Keratinocyte (primary cell): ENCODE measurements at regions not wholly inside any gene's neighbourhood (a gene's known extent, or its start where the extent isn't known, plus 50 kb on each side); places are given as distances from the start of the nearest gene placed in this dataset.

Experiments
- DNase-seq: peaks from one replicate; pipeline ENCODE4 v3.0.0-alpha.2; 2011; ENCODE audit warnings: low read depth, missing footprints, low spot score
- FAIRE-seq: peaks from 2 replicates; lab custom pipeline; 2011; peaks lifted over from hg19 to GRCh38; lab: Jason Lieb, UNC
- H2AFZ ChIP-seq: 2 replicates; pipeline ENCODE4 v1.6.0; 2012; ENCODE audit warnings: low read length, control low read depth, inconsistent platforms; ENCODE audit not compliant: control insufficient read depth
- H3K27ac ChIP-seq: 2 replicates; pipeline ENCODE4 v1.5.1; 2011; ENCODE audit warnings: low read length; ENCODE audit not compliant: control insufficient read depth, insufficient read depth
- H3K27me3 ChIP-seq: 3 replicates; pipeline ENCODE4 v1.6.0; 2011; ENCODE audit warnings: low read length; ENCODE audit not compliant: control insufficient read depth, insufficient read depth; ENCODE audit errors: extremely low read depth
- H3K36me3 ChIP-seq, 2 experiments: 2 replicates in 1 of 2; 3 replicates in 1 of 2; pipeline ENCODE4 v1.5.1; 2011; ENCODE audit warnings: low read length in 2 of 2, mild to moderate bottlenecking in 1 of 2; ENCODE audit not compliant: control insufficient read depth in 2 of 2, insufficient read depth in 2 of 2; ENCODE audit errors: extremely low read depth in 1 of 2
- H3K4me1 ChIP-seq: 3 replicates; pipeline ENCODE4 v1.5.1; 2011; ENCODE audit warnings: low read length; ENCODE audit not compliant: control insufficient read depth, insufficient read depth; ENCODE audit errors: extremely low read depth
- H3K4me2 ChIP-seq: 3 replicates; pipeline ENCODE4 v1.6.0; 2011; ENCODE audit warnings: low read depth, low read length; ENCODE audit not compliant: control insufficient read depth, insufficient read depth; ENCODE audit errors: extremely low read depth
- H3K4me3 ChIP-seq, 3 experiments: fragments of 200-600 bp in 1 of 3; sonication (generic) in 1 of 3; 2 replicates in 2 of 3; 3 replicates in 1 of 3; pipeline ENCODE4 v1.5.1; 2011 to 2016; ENCODE audit warnings: low read length in 3 of 3, mild to moderate bottlenecking in 3 of 3, control low read depth in 2 of 3, inconsistent platforms in 1 of 3, low read depth in 1 of 3, mixed read lengths in 1 of 3, mixed run types in 1 of 3, moderate library complexity in 1 of 3; ENCODE audit not compliant: control insufficient read depth in 2 of 3, insufficient read depth in 2 of 3; ENCODE audit errors: extremely low read depth in 1 of 3
- H3K79me2 ChIP-seq: 2 replicates; pipeline ENCODE4 v1.6.0; 2012; ENCODE audit warnings: low read length; ENCODE audit not compliant: control insufficient read depth, insufficient read depth
- H3K9ac ChIP-seq: 3 replicates; pipeline ENCODE4 v1.6.0; 2011; ENCODE audit warnings: low read length; ENCODE audit not compliant: control insufficient read depth, insufficient read depth; ENCODE audit errors: extremely low read depth
- H3K9me1 ChIP-seq: 3 replicates; pipeline ENCODE4 v1.6.0; 2011; ENCODE audit warnings: low read length; ENCODE audit not compliant: control insufficient read depth, insufficient read depth; ENCODE audit errors: extremely low read depth
- H3K9me3 ChIP-seq: 2 replicates; pipeline ENCODE4 v1.5.1; 2012; ENCODE audit warnings: low read depth, low read length; ENCODE audit not compliant: control insufficient read depth
- H4K20me1 ChIP-seq: 3 replicates; pipeline ENCODE4 v1.6.0; 2011; ENCODE audit warnings: low read length; ENCODE audit not compliant: control insufficient read depth, insufficient read depth; ENCODE audit errors: extremely low read depth
- CTCF ChIP-seq, 3 experiments: IDR thresholded peaks in 1 of 3; conservative IDR thresholded peaks in 1 of 3; optimal IDR thresholded peaks in 1 of 3; 2 replicates in 2 of 3; 3 replicates in 1 of 3; pipeline versions ENCODE3 to v1.5.1; 2011; ENCODE audit warnings: low read length in 3 of 3, mild to moderate bottlenecking in 3 of 3, moderate library complexity in 2 of 3, control low read depth in 1 of 3, inconsistent platforms in 1 of 3; ENCODE audit not compliant: insufficient read depth in 2 of 3; ENCODE audit errors: extremely low read depth in 1 of 3
- EZH2 ChIP-seq: IDR thresholded peaks from one replicate; pipeline ENCODE4 v1.6.1; 2012; ENCODE audit warnings: inconsistent platforms, mild to moderate bottlenecking, low read length, moderate library complexity
- dilution Hi-C: fragments of 300-500 bp; cut with MboI; formaldehyde crosslinking; loops from one replicate; pipeline ENCODE4 v1.7.0; 2020; ENCODE audit warnings: low sequenced_read_pairs; ENCODE audit not compliant: extremely low pct_ligation_motif_present

GRCh38 chr3:55292360-55292759 lies 194.7 kb downstream of the WNT5A start:
- TF ChIP-seq EZH2 (no peak), CTCF (optimal IDR thresholded peaks at IDR 0.05 in 1 of 3, IDR thresholded peaks at IDR 0.05 in 1 of 3, conservative IDR thresholded peaks at IDR 0.05 in 1 of 3; ENCODE audit: extremely low read depth in 1 of 3, insufficient read depth in 2 of 3, low read length in 3 of 3) (no peak)
- Histone ChIP-seq H2AFZ (no peak overlapping the region), H3K9me1 (no peaks in the 10 kb centered on the region), H3K4me1 (no peaks in the 10 kb centered on the region), H3K9me3 (no peaks in the 10 kb centered on the region), H3K9ac (no peak overlapping the region), H3K4me3 (no peak overlapping the region), H3K27me3 (no peaks in the 10 kb centered on the region), H3K36me3 (no peaks in the 10 kb centered on the region), H3K4me2 (no peak overlapping the region), H3K79me2 (no peaks in the 10 kb centered on the region), H3K27ac (no peak overlapping the region), H4K20me1 (no peaks in the 10 kb centered on the region)
- DNase-seq (no peak), FAIRE-seq (no peak)
- dilution Hi-C loops: no loop called here

GRCh38 chr3:55288657-55289056 lies 198.4 kb downstream of the WNT5A start:
- no peaks in the 10 kb centered on the region for H4K20me1 ChIP-seq
- dilution Hi-C loops: no loop called here
- no peak overlapping the region for H3K9ac ChIP-seq
- TF ChIP-seq CTCF (optimal IDR thresholded peaks at IDR 0.05 in 1 of 3, IDR thresholded peaks at IDR 0.05 in 1 of 3, conservative IDR thresholded peaks at IDR 0.05 in 1 of 3; ENCODE audit: extremely low read depth in 1 of 3, insufficient read depth in 2 of 3, low read length in 3 of 3): no peak
- TF ChIP-seq EZH2: no peak
- no peak overlapping the region for H3K4me3 ChIP-seq
- H3K4me2 ChIP-seq: no peak overlapping the region
- no peaks in the 10 kb centered on the region for H3K79me2 ChIP-seq
- H3K27ac ChIP-seq: no peak overlapping the region
- H3K9me3 ChIP-seq: no peaks in the 10 kb centered on the region
- no peaks in the 10 kb centered on the region for H3K4me1 ChIP-seq
- no peaks in the 10 kb centered on the region for H3K27me3 ChIP-seq
- H2AFZ ChIP-seq: no peak overlapping the region
- DNase-seq: no peak
- FAIRE-seq: no peak
- no peaks in the 10 kb centered on the region for H3K9me1 ChIP-seq
- no peaks in the 10 kb centered on the region for H3K36me3 ChIP-seq
